Stomach (tissue), 8 donors: ENCODE measurements at regions not wholly inside any gene's neighbourhood (a gene's known extent, or its start where the extent isn't known, plus 50 kb on each side); places are given as distances from the start of the nearest gene placed in this dataset.

Experiments
- DNase-seq, 2 donors: peaks; one replicate each; pipeline versions ENCODE4 v3.0.0 to v3.0.0-alpha.2; 2013 to 2019
- H3K27ac ChIP-seq, 5 donors: fragments of 200-600 bp in 4 of 5; sonication (generic) in 4 of 5; one replicate each; pipeline ENCODE4 v1.5.1; 2013 to 2019; ENCODE audit warnings: mild to moderate bottlenecking in 1 of 5, moderate library complexity in 1 of 5
- H3K27me3 ChIP-seq, 3 donors: fragments of 200-600 bp; sonication (generic); one replicate each; pipeline ENCODE4 v1.5.1; 2017 to 2019; ENCODE audit warnings: mixed run types in 1 of 3
- H3K36me3 ChIP-seq, 4 donors: fragments of 200-600 bp; sonication (generic); 1 replicate in 3 of 4; 2 replicates in 1 of 4; pipeline ENCODE4 v1.5.1; 2016 to 2019
- H3K4me1 ChIP-seq, 4 donors: fragments of 200-600 bp; sonication (generic); one replicate each; pipeline ENCODE4 v1.5.1; 2016 to 2019
- H3K4me3 ChIP-seq, 4 donors: fragments of 200-600 bp; sonication (generic) in 3 of 4; one replicate each; pipeline ENCODE4 v1.5.1; 2016 to 2019; ENCODE audit warnings: mild to moderate bottlenecking in 1 of 4
- H3K9me3 ChIP-seq, 4 donors: fragments of 200-600 bp; sonication (generic); one replicate each; pipeline ENCODE4 v1.5.1; 2016 to 2019
- CTCF ChIP-seq, 7 experiments: fragments of 450-650 bp in 4 of 7; fragments of 200-600 bp in 3 of 7; sonication (generic) in 3 of 7; IDR thresholded peaks; one replicate each; pipeline ENCODE4 v1.5.1; 2016 to 2019; ENCODE audit warnings: antibody characterized with exemption in 7 of 7, control low read depth in 2 of 7, mild to moderate bottlenecking in 1 of 7
- EP300 ChIP-seq: sonication (generic); formaldehyde crosslinking; IDR thresholded peaks from one replicate; pipeline ENCODE4 v1.6.1; 2017; ENCODE audit warnings: antibody characterized with exemption
- POLR2A ChIP-seq, 4 donors: fragments of 450-650 bp; IDR thresholded peaks; one replicate each; pipeline ENCODE4 v1.6.1; 2016; ENCODE audit warnings: antibody characterized with exemption in 4 of 4, control low read depth in 2 of 4, mild to moderate bottlenecking in 1 of 4, moderate library complexity in 1 of 4
- POLR2AphosphoS5 ChIP-seq, 3 donors: sonication (generic); formaldehyde crosslinking; IDR thresholded peaks; one replicate each; pipeline ENCODE4 v1.6.1; 2016; ENCODE audit warnings: antibody characterized with exemption in 3 of 3
- WGBS, 5 donors: extraction: QIAGEN DNeasy Blood & Tissue Kit in 3 of 5; methylation state at CpG; one replicate each; pipeline versions ENCODE4 v1.1.5 to v1.1.7; 2013 to 2018; 5-methylcytosine and 5-hydroxymethylcytosine counted together
- intact Hi-C: fragments of 100-400 bp; cut with DNase I; formaldehyde crosslinking; loops from one replicate; pipeline ENCODE4 v1.15.1; 2023; ENCODE audit warnings: low total_unique reads
- donor health status: healthy with polysubstance abuse.
- donor health status: Bipolar disorder and iron deficiency.
- donor health status: healthy.

GRCh38 chr10:130931256-130931655 is 380.3 kb downstream of the TCERG1L start:
- WGBS, 5 donors = 79 to 86% (median 83%) methylated on average over 7 of the region's 7 CpGs
- peaks cover 0 to 7% (median 0%) of the 10 kb centered on the region in 4 donors for H3K9me3 ChIP-seq

GRCh38 chr10:130932326-130933007 is 379.1 kb downstream of the TCERG1L start:
- no peaks in the 10 kb centered on the region for H3K4me1 ChIP-seq
- no peaks in the 10 kb centered on the region for H3K36me3 ChIP-seq
- intact Hi-C loops = no loop called here
- H3K9me3 ChIP-seq = peaks cover 0 to 7% (median 0%) of the 10 kb centered on the region in 4 donors
- DNase-seq = no peak
- no peak overlapping the region for H3K4me3 ChIP-seq
- no peak overlapping the region for H3K27ac ChIP-seq
- 76 to 86% (median 86%) methylated on average over 15 of the region's 15 CpGs for WGBS, 5 donors
- H3K27me3 ChIP-seq = peaks cover 0 to 33% (median 0%) of the 10 kb centered on the region in 3 donors
- TF ChIP-seq CTCF (IDR thresholded peaks at IDR 0.05) (no peak), EP300 (no peak), POLR2A (IDR thresholded peaks at IDR 0.05) (no peak), POLR2AphosphoS5 (IDR thresholded peaks at IDR 0.05) (no peak)

More at GRCh38 chr10:130931256-130931655, 380.3 kb downstream of the TCERG1L start:
- TF ChIP-seq CTCF (IDR thresholded peaks at IDR 0.05) (no peak), POLR2AphosphoS5 (IDR thresholded peaks at IDR 0.05) (no peak), EP300 (no peak), POLR2A (IDR thresholded peaks at IDR 0.05) (no peak)
- no peaks in the 10 kb centered on the region for H3K36me3 ChIP-seq
- H3K27ac ChIP-seq = no peak overlapping the region
- intact Hi-C loops = no loop called here
- no peaks in the 10 kb centered on the region for H3K4me1 ChIP-seq
- H3K4me3 ChIP-seq = no peak overlapping the region
- peaks cover 0 to 30% (median 0%) of the 10 kb centered on the region in 3 donors for H3K27me3 ChIP-seq
- no peak for DNase-seq

- 77 to 87% (median 84%) methylated on average over 4 to 5 of the region's 5 CpGs for WGBS, 5 donors
- peaks cover 0 to 7% (median 0%) of the 10 kb centered on the region in 4 donors for H3K9me3 ChIP-seq
- peaks cover 0 to 38% (median 0%) of the 10 kb centered on the region in 3 donors for H3K27me3 ChIP-seq
- H3K4me3 ChIP-seq = no peak overlapping the region
- H3K4me1 ChIP-seq = no peaks in the 10 kb centered on the region
- DNase-seq = no peak
- TF ChIP-seq POLR2A (IDR thresholded peaks at IDR 0.05) (no peak), POLR2AphosphoS5 (IDR thresholded peaks at IDR 0.05) (no peak), EP300 (no peak), CTCF (IDR thresholded peaks at IDR 0.05) (no peak)
- intact Hi-C loops = no loop called here
- no peaks in the 10 kb centered on the region for H3K36me3 ChIP-seq
- no peak overlapping the region for H3K27ac ChIP-seq
Measured at GRCh38 chr10:130933008-130933390, 378.5 kb downstream of the TCERG1L start.

- H3K9me3 ChIP-seq = peaks cover 0 to 7% (median 0%) of the 10 kb centered on the region in 4 donors
- H3K4me1 ChIP-seq = no peaks in the 10 kb centered on the region
- H3K27ac ChIP-seq = no peak overlapping the region
- H3K27me3 ChIP-seq = peaks cover 0 to 42% (median 0%) of the 10 kb centered on the region in 3 donors
- intact Hi-C loops = no loop called here
- TF ChIP-seq POLR2AphosphoS5 (IDR thresholded peaks at IDR 0.05) = no peak
- TF ChIP-seq EP300 = no peak
- no peak for TF ChIP-seq POLR2A (IDR thresholded peaks at IDR 0.05)
- no peak for TF ChIP-seq CTCF (IDR thresholded peaks at IDR 0.05)
- DNase-seq = no peak
- no peak overlapping the region for H3K4me3 ChIP-seq
- 37 to 58% (median 43%) methylated on average over 13 of the region's 13 CpGs for WGBS, 5 donors
- no peaks in the 10 kb centered on the region for H3K36me3 ChIP-seq
Measured at GRCh38 chr10:130934293-130935127, 377.0 kb downstream of the TCERG1L start.
